ENCODE measurements at regions not wholly inside any gene's neighbourhood (a gene's known extent, or its start where the extent isn't known, plus 50 kb on each side); places are given as distances from the start of the nearest gene placed in this dataset.

DNA sequence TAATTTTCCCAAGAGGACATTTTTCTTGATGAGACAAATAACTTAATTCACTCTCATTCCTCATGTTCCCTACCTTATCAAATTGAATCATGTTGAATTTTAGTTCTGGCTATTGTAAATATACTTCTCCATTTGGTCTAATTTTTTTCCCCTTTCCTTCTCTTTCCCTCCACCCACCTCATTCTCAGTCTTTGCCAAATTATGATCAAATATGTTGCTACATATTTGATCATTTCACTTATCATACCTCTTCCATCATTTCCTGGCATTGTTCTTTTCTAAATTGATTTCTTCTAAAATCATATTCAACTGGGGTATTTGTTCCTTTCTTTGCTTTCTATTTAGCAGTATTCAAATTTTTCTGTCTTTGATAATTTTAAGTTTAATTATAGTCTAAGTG is 52.3 kb downstream of the HDGFL1 start:
- Histone ChIP-seq H3K9me3 (ENCODE audit: control insufficient read depth, low read length) (no peaks in the 10 kb centered on the region), H3K4me1 (ENCODE audit: control insufficient read depth, insufficient read depth, low read length) (no peaks in the 10 kb centered on the region), H3K4me3 (ENCODE audit: low read length) (no peak overlapping the region), H3K27me3 (ENCODE audit: control insufficient read depth, insufficient read depth) (no peaks in the 10 kb centered on the region), H3K27ac (ENCODE audit: low read length) (no peak overlapping the region)
- ATAC-seq (no peak), DNase-seq (no peak)
- intact Hi-C loops (cut with DNase I) = no loop called here

DNA sequence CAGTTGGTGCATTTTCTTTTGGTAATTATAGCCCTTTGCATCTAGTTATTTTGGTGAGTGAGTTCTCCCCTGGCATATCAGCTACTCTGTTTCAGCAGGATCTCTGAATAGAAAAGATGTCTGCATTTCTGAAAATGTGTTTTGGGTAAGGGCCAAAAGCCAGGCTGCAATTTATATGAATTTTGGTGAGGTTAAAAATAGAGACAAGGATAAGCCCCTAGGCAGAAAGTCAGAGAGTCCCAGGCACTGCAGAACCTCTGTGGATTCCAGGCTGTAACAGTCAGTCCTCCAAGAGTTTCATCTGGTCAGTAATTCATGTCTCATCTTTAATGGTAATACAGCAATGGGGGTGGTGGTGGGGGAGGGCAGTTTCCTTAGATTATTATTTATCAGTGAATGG is 53.0 kb downstream of the HDGFL1 start:
- no peak overlapping the region for H3K27ac ChIP-seq (ENCODE audit: low read length)
- H3K9me3 ChIP-seq (ENCODE audit: control insufficient read depth, low read length) = no peaks in the 10 kb centered on the region
- no peak for ATAC-seq
- intact Hi-C loops (cut with DNase I) = no loop called here
- DNase-seq = no peak
- H3K27me3 ChIP-seq (ENCODE audit: control insufficient read depth, insufficient read depth) = no peaks in the 10 kb centered on the region
- H3K4me3 ChIP-seq (ENCODE audit: low read length) = no peak overlapping the region
- no peaks in the 10 kb centered on the region for H3K4me1 ChIP-seq (ENCODE audit: control insufficient read depth, insufficient read depth, low read length)

DNA sequence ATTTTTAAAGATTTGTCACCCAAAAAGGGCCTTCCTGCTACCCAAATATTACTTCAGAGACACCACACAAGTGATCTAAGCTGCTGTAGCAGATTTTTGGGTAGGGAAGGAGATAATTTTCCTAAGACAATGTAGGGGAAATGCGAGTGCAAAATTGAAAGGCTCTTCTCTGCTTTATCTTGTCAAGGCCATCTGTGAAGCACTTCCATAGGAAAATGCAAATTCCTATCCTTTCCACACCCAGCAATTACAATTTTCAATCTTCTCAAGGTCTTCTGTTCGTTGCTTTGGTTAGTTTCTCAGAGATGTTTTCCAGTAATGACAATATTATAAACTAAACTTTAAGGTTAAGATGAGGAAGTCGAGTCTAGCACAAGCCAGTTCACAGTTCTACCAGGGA is 53.4 kb downstream of the HDGFL1 start:
- intact Hi-C loops (cut with DNase I) = no loop called here
- ATAC-seq (no peak), DNase-seq (no peak)
- no peaks in the 10 kb centered on the region for H3K27me3 ChIP-seq (ENCODE audit: control insufficient read depth, insufficient read depth)
- H3K9me3 ChIP-seq (ENCODE audit: control insufficient read depth, low read length) = no peaks in the 10 kb centered on the region
- H3K4me3 ChIP-seq (ENCODE audit: low read length) = no peak overlapping the region
- 86% methylated on average over 3 of the region's 3 CpGs for WGBS
- no peaks in the 10 kb centered on the region for H3K4me1 ChIP-seq (ENCODE audit: control insufficient read depth, insufficient read depth, low read length)
- no peak overlapping the region for H3K27ac ChIP-seq (ENCODE audit: low read length)

DNA sequence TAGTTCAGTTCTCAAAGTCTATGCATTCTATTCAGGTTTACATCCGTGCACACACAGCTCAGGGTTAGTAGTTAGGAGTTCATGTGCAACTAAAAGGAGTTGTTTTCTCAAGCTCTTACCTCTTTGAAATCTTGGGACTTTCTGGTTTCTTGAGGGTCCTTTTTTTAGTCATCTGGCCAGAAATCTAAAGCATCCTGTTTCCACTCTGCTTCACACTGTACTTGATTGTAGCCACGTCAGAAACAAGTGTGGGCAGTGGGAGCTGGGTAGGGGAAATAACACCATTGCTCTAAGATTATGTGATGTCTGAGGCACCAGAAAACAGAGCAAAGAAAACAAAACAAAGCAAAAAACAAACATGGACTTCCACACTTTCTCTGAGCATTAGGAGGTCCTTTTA is 58.3 kb downstream of the HDGFL1 start:
- H3K27me3 ChIP-seq (ENCODE audit: control insufficient read depth, insufficient read depth) = no peaks in the 10 kb centered on the region
- DNase-seq = no peak
- 92% methylated on average over 2 of the region's 2 CpGs for WGBS
- ATAC-seq = no peak
- intact Hi-C loops (cut with DNase I) = no loop called here
- H3K4me1 ChIP-seq (ENCODE audit: control insufficient read depth, insufficient read depth, low read length) = peaks cover 2% of the 10 kb centered on the region
- H3K27ac ChIP-seq (ENCODE audit: low read length) = no peak overlapping the region
- H3K9me3 ChIP-seq (ENCODE audit: control insufficient read depth, low read length) = no peaks in the 10 kb centered on the region
- no peak overlapping the region for H3K4me3 ChIP-seq (ENCODE audit: low read length)

DNA sequence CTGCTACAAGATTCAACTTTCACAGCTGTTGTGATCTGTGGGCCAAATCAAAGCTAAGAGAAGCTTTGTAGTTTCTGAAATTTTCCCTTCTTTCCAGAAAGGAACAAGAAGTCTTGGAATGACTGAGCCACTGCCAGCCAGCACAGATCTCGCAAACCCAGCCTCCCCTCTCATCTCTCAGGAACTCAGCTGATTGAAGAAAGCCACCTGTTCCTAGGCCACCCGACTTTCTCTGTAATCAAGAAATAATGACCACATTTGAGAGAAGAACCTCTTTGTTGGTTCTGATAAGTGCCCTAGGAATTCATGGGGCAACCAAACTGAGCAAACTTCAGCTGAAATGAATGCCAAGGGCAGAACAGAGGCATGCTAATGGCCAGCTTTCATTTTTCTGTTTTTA is 61.7 kb downstream of the HDGFL1 start:
- DNase-seq (peak; percentile 28 to 70 (median 36)), ATAC-seq (peak; percentile 62 to 65)
- no peaks in the 10 kb centered on the region for H3K9me3 ChIP-seq (ENCODE audit: control insufficient read depth, low read length)
- intact Hi-C loops (cut with DNase I) = no loop called here
- no peak overlapping the region for H3K4me3 ChIP-seq (ENCODE audit: low read length)
- no peak overlapping the region for H3K27ac ChIP-seq (ENCODE audit: low read length)
- peaks cover 2% of the 10 kb centered on the region for H3K4me1 ChIP-seq (ENCODE audit: control insufficient read depth, insufficient read depth, low read length)
- 58% methylated on average over 2 of the region's 2 CpGs for WGBS
- H3K27me3 ChIP-seq (ENCODE audit: control insufficient read depth, insufficient read depth) = no peaks in the 10 kb centered on the region

DNA sequence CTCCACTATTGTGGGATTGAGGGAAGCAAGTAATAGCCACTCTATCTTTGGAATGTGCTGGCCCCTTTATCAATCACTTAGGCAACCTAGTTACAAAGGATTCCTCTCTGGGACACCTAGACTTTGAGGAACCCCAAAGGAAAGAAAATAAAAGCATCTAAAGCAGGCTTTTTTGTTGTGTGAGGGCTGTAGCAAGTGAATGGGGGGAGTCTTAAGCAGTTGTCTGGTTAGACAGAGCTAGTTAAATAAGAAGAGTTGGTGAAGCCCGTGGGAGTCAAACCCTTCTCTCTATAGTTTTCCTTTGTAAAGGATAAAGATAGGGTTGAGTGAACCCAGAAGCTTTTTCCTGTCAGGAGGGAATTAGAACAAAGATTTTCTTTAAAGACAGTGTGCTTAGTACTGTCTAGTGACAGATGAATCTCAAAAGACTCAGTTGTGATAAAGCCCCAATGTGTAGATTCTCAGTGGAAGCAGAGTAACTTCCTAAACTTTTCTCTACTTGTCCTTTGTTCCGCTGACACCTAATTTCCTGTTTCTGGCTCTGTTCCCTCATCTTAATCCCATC is 63.3 kb downstream of the HDGFL1 start:
- intact Hi-C loops (cut with DNase I) = no loop called here

DNA sequence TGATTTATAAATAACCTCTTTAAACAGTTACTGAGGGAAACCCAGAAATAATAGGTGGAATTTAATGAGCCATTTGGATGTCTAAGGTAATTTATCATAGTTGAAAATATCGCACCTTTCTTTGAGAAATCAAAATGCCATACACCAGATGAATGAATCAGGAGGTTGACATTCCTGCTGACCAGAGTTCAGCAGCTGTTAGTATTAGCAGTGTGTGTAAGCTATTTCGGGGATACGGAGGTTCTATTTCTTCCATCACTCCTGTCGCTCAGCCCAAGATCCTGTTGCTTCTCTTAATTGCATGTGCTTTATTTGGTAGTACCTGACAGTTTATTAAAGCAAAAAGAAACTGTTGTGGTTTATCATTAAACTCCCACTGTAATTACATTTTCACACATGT is 67.1 kb downstream of the HDGFL1 start:
- no peak for ATAC-seq

More for the DNA sequence above, 63.3 kb downstream of the HDGFL1 start:
- Histone ChIP-seq H3K9me3 (ENCODE audit: control insufficient read depth, low read length) (no peaks in the 10 kb centered on the region), H3K4me3 (ENCODE audit: low read length) (no peak overlapping the region), H3K4me1 (ENCODE audit: control insufficient read depth, insufficient read depth, low read length) (peaks cover 2% of the 10 kb centered on the region), H3K27me3 (ENCODE audit: control insufficient read depth, insufficient read depth) (no peaks in the 10 kb centered on the region), H3K27ac (ENCODE audit: low read length) (no peak overlapping the region)
- ATAC-seq = no peak
- 86% methylated on average over 2 of the region's 2 CpGs for WGBS
- DNase-seq = no peak

DNA sequence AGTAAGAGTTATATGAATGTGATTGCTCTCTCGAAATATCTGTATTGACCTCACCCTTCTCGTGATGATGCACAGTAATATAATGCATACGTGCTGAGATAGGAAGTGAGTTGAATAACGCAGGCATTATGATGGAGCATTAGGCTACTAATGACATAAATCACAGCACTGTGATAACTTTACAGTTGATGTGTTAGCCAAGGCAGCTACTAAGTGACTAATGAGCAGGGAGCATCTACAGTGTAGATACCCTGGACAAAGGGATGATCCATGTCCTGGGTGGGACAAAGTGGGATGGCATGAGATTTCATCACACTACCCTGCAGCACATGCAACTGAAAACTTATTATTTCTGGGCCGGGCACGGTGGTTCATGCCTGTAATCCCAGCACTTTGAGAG is 68.4 kb downstream of the HDGFL1 start:
- H3K27me3 ChIP-seq (ENCODE audit: control insufficient read depth, insufficient read depth) = no peaks in the 10 kb centered on the region
- no peak for ATAC-seq
- WGBS = 97% methylated on average over 6 of the region's 6 CpGs

More for the DNA sequence above, 67.1 kb downstream of the HDGFL1 start:
- H3K27me3 ChIP-seq (ENCODE audit: control insufficient read depth, insufficient read depth) = no peaks in the 10 kb centered on the region
- DNase-seq = no peak
- intact Hi-C loops (cut with DNase I) = no loop called here
- H3K4me1 ChIP-seq (ENCODE audit: control insufficient read depth, insufficient read depth, low read length) = no peaks in the 10 kb centered on the region
- WGBS = 82% methylated on average over 4 of the region's 4 CpGs
- no peak overlapping the region for H3K27ac ChIP-seq (ENCODE audit: low read length)
- no peak overlapping the region for H3K4me3 ChIP-seq (ENCODE audit: low read length)
- no peaks in the 10 kb centered on the region for H3K9me3 ChIP-seq (ENCODE audit: control insufficient read depth, low read length)

DNA sequence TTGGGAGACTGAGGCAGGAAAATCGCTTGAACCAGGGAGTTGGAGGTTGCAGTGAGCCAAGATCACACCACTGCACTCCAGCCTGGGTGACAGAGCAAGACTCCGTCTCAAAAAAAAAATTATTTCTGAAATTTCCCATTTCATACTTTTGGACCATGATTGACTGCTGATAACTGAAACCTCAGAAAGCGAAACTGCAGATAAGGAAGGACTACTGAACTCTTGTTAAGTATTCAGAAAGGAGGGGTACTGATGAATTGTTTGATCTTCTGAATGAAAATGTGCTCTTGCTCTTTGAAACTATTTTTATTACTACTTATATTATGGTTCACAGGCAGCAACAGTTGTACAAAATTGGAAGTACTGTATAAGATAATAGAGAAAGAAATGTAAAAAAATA is 69.0 kb downstream of the HDGFL1 start:
- Histone ChIP-seq H3K4me1 (ENCODE audit: control insufficient read depth, insufficient read depth, low read length) (no peaks in the 10 kb centered on the region), H3K27ac (ENCODE audit: low read length) (no peak overlapping the region), H3K4me3 (ENCODE audit: low read length) (no peak overlapping the region), H3K27me3 (ENCODE audit: control insufficient read depth, insufficient read depth) (no peaks in the 10 kb centered on the region), H3K9me3 (ENCODE audit: control insufficient read depth, low read length) (no peaks in the 10 kb centered on the region)
- ATAC-seq = no peak
- WGBS = 93% methylated on average over 2 of the region's 3 CpGs
- no peak for DNase-seq
- intact Hi-C loops (cut with DNase I) = no loop called here

More for the DNA sequence above, 68.4 kb downstream of the HDGFL1 start:
- intact Hi-C loops (cut with DNase I) = no loop called here
- DNase-seq = no peak
- H3K4me1 ChIP-seq (ENCODE audit: control insufficient read depth, insufficient read depth, low read length) = no peaks in the 10 kb centered on the region
- H3K9me3 ChIP-seq (ENCODE audit: control insufficient read depth, low read length) = no peaks in the 10 kb centered on the region
- no peak overlapping the region for H3K4me3 ChIP-seq (ENCODE audit: low read length)
- no peak overlapping the region for H3K27ac ChIP-seq (ENCODE audit: low read length)

DNA sequence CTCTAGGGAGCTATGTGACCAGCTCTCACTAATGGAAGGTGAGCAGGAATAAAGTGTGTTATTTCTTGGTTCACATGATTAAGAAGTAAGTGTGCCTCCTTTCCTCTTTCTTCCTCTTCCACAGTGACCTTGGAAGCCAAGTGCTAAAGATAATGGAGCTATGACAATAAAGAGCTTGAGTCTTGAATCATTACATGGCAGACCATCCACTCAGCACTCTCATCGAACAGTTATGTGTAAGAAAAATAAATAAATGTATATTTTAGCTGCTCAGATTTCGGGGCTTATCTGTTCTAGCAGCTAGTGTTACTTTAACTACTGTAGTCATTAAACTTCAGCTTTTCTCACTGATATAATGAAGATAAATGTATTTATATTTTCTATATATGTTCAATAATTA is 72.9 kb downstream of the HDGFL1 start:
- DNase-seq = no peak
- H3K4me3 ChIP-seq (ENCODE audit: low read length) = no peak overlapping the region
- no peak for ATAC-seq
- WGBS = 72% methylated on average over 2 of the region's 2 CpGs
- no peak overlapping the region for H3K27ac ChIP-seq (ENCODE audit: low read length)
- no peaks in the 10 kb centered on the region for H3K9me3 ChIP-seq (ENCODE audit: control insufficient read depth, low read length)
- H3K4me1 ChIP-seq (ENCODE audit: control insufficient read depth, insufficient read depth, low read length) = no peaks in the 10 kb centered on the region
- no peaks in the 10 kb centered on the region for H3K27me3 ChIP-seq (ENCODE audit: control insufficient read depth, insufficient read depth)
- intact Hi-C loops (cut with DNase I) = no loop called here

DNA sequence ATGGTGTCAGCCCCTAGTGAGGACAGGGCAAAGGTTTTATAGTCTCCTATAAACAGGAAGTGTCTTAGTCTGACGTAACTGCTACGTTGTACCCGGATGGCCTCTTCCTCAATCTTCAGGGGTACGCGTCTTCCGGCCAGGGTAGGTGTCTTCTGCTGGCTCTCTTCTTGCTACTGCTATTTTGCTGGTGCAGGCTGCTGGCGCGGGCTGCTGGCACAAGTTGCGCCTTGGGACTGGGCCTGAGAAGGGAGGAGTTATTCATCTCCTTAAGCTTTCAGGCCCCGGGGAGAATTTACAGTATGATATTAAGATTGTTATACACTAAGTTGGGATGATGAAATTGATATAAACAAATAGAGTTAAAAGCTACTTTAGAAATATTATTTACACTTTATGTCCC is 74.4 kb downstream of the HDGFL1 start:
- no peak for DNase-seq
- no peak overlapping the region for H3K4me3 ChIP-seq (ENCODE audit: low read length)
- 74% methylated on average over 10 of the region's 10 CpGs for WGBS
- no peak overlapping the region for H3K27ac ChIP-seq (ENCODE audit: low read length)
- no peaks in the 10 kb centered on the region for H3K9me3 ChIP-seq (ENCODE audit: control insufficient read depth, low read length)
- H3K27me3 ChIP-seq (ENCODE audit: control insufficient read depth, insufficient read depth) = no peaks in the 10 kb centered on the region
- H3K4me1 ChIP-seq (ENCODE audit: control insufficient read depth, insufficient read depth, low read length) = no peaks in the 10 kb centered on the region
- intact Hi-C loops (cut with DNase I) = no loop called here
- no peak for ATAC-seq

DNA sequence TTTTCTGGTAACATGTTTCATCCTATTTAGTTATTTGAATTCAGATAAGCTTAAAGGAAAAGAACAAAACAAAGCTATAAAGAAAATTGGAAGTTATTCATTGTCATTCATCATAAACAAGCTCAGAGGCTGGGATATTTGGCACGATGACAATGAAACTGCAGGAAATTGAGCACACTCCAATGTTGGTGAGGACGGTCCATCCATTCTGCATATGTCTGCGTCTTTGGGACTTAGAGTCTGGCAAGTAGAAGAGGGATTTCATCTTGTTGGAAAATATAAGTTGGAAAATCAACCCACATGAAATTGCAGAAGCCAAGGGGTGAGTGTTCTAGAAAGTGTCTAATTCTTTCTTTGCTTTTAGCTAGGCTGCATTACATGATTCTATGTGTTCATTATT is 78.4 kb downstream of the HDGFL1 start:
- ATAC-seq = no peak
- Histone ChIP-seq H3K27me3 (ENCODE audit: control insufficient read depth, insufficient read depth) (no peaks in the 10 kb centered on the region), H3K4me1 (ENCODE audit: control insufficient read depth, insufficient read depth, low read length) (no peaks in the 10 kb centered on the region), H3K4me3 (ENCODE audit: low read length) (no peak overlapping the region), H3K27ac (ENCODE audit: low read length) (no peak overlapping the region), H3K9me3 (ENCODE audit: control insufficient read depth, low read length) (no peaks in the 10 kb centered on the region)
- intact Hi-C loops (cut with DNase I) = no loop called here
- WGBS = 37% methylated on average over 3 of the region's 3 CpGs
- DNase-seq = no peak

All from right cardiac atrium (tissue), 5 donors.